ENCODE measurements at regions not wholly inside any gene's neighbourhood (a gene's known extent, or its start where the extent isn't known, plus 50 kb on each side); places are given as distances from the start of the nearest gene placed in this dataset.

- Histone ChIP-seq H2AK5ac (ENCODE audit: low read length, severe bottlenecking) (peak overlapping the region; percentile 51), H2BK5ac (ENCODE audit: low read depth, low read length, poor library complexity, severe bottlenecking) (no peak overlapping the region), H3K27me3 (ENCODE audit: control insufficient read depth in 1 of 2, insufficient read depth in 1 of 2, low read length in 2 of 2) (no peaks in the 10 kb centered on the region), H3K4me2 (ENCODE audit: low read length, poor library complexity, severe bottlenecking) (no peak overlapping the region), H3K27ac (ENCODE audit: low read length, poor library complexity, severe bottlenecking) (peak overlapping the region; percentile 7), H3K36me3 (ENCODE audit: control insufficient read depth in 1 of 2, insufficient read depth in 2 of 2, low read depth in 1 of 2, low read length in 2 of 2) (peaks cover 20 to 62% of the 10 kb centered on the region in 2 experiments), H2BK12ac (ENCODE audit: low read length in 2 of 2) (peak overlapping the region; percentile 91 to 96), H4K91ac (ENCODE audit: low read length) (peak overlapping the region; percentile 92), H3K4ac (ENCODE audit: low read depth in 1 of 2, low read length in 2 of 2) (peak overlapping the region; percentile 65 to 100), H2AFZ (ENCODE audit: low read depth, low read length) (no peak overlapping the region), H3K9ac (ENCODE audit: low read length) (peak overlapping the region; percentile 81), H4K8ac (ENCODE audit: low read length) (peak overlapping the region; percentile 87), H3K79me1 (replicated peaks; ENCODE audit: low read length, poor library complexity, severe bottlenecking) (peaks cover 24% of the 10 kb centered on the region), H3K14ac (ENCODE audit: low read length in 2 of 2) (peak overlapping the region in 1 of 2 experiments; percentile 72), H3K4me1 (ENCODE audit: control insufficient read depth, insufficient read depth, low read depth, low read length) (peaks cover 58% of the 10 kb centered on the region), H3K4me3 (ENCODE audit: insufficient read depth in 1 of 2, low read depth in 1 of 2, low read length in 2 of 2) (peak overlapping the region in 1 of 2 experiments; percentile 16), H2BK120ac (ENCODE audit: low read depth, low read length) (peak overlapping the region; percentile 50), H2BK15ac (ENCODE audit: low read depth, poor library complexity, severe bottlenecking) (peak overlapping the region; percentile 87), H3K23ac (ENCODE audit: low read length in 2 of 2) (no peak overlapping the region), H3K18ac (ENCODE audit: low read depth in 1 of 2, low read length in 2 of 2) (peak overlapping the region; percentile 96), H3K9me3 (ENCODE audit: control insufficient read depth, low read length) (no peaks in the 10 kb centered on the region)
- DNase-seq = peak; percentile 43
- WGBS = 81% methylated on average over 10 of the region's 11 CpGs
Observed at GRCh38 chr1:201715801-201716741, 112.9 kb upstream of the IPO9 start.

GRCh38 chr1:201716742-201717135 lies 112.2 kb upstream of the IPO9 start:
- Histone ChIP-seq H2BK5ac (ENCODE audit: low read depth, low read length, poor library complexity, severe bottlenecking) (no peak overlapping the region), H3K27me3 (ENCODE audit: control insufficient read depth in 1 of 2, insufficient read depth in 1 of 2, low read length in 2 of 2) (no peaks in the 10 kb centered on the region), H2BK12ac (ENCODE audit: low read length in 2 of 2) (peak overlapping the region; percentile 28 to 66), H2AFZ (ENCODE audit: low read depth, low read length) (no peak overlapping the region), H3K4ac (ENCODE audit: low read depth in 1 of 2, low read length in 2 of 2) (peak overlapping the region in 1 of 2 experiments; percentile 65), H3K79me1 (replicated peaks; ENCODE audit: low read length, poor library complexity, severe bottlenecking) (peaks cover 24% of the 10 kb centered on the region), H2BK120ac (ENCODE audit: low read depth, low read length) (no peak overlapping the region), H3K14ac (ENCODE audit: low read length in 2 of 2) (no peak overlapping the region), H3K9me3 (ENCODE audit: control insufficient read depth, low read length) (no peaks in the 10 kb centered on the region), H3K4me3 (ENCODE audit: insufficient read depth in 1 of 2, low read depth in 1 of 2, low read length in 2 of 2) (no peak overlapping the region), H3K23ac (ENCODE audit: low read length in 2 of 2) (no peak overlapping the region), H3K4me2 (ENCODE audit: low read length, poor library complexity, severe bottlenecking) (no peak overlapping the region), H3K36me3 (ENCODE audit: control insufficient read depth in 1 of 2, insufficient read depth in 2 of 2, low read depth in 1 of 2, low read length in 2 of 2) (peaks cover 20 to 64% of the 10 kb centered on the region in 2 experiments), H3K27ac (ENCODE audit: low read length, poor library complexity, severe bottlenecking) (no peak overlapping the region), H4K8ac (ENCODE audit: low read length) (no peak overlapping the region), H3K9ac (ENCODE audit: low read length) (peak overlapping the region; percentile 81), H3K18ac (ENCODE audit: low read depth in 1 of 2, low read length in 2 of 2) (peak overlapping the region; percentile 8 to 62), H2BK15ac (ENCODE audit: low read depth, poor library complexity, severe bottlenecking) (no peak overlapping the region), H4K91ac (ENCODE audit: low read length) (no peak overlapping the region), H3K4me1 (ENCODE audit: control insufficient read depth, insufficient read depth, low read depth, low read length) (peaks cover 57% of the 10 kb centered on the region), H2AK5ac (ENCODE audit: low read length, severe bottlenecking) (no peak overlapping the region)
- WGBS = 96% methylated on average over 7 of the region's 7 CpGs
- no peak for DNase-seq

- H2BK5ac ChIP-seq (ENCODE audit: low read depth, low read length, poor library complexity, severe bottlenecking) = no peak overlapping the region
- peak overlapping the region; percentile 93 for H4K91ac ChIP-seq (ENCODE audit: low read length)
- H3K23ac ChIP-seq (ENCODE audit: low read length in 2 of 2) = no peak overlapping the region
- H2BK12ac ChIP-seq (ENCODE audit: low read length in 2 of 2) = peak overlapping the region; percentile 38 to 65
- WGBS = 97% methylated on average over 3 of the region's 3 CpGs
- no peak overlapping the region for H3K4me3 ChIP-seq (ENCODE audit: insufficient read depth in 1 of 2, low read depth in 1 of 2, low read length in 2 of 2)
- H2AFZ ChIP-seq (ENCODE audit: low read depth, low read length) = no peak overlapping the region
- peaks cover 24% of the 10 kb centered on the region for H3K79me1 ChIP-seq (replicated peaks; ENCODE audit: low read length, poor library complexity, severe bottlenecking)
- H2BK120ac ChIP-seq (ENCODE audit: low read depth, low read length) = no peak overlapping the region
- peak overlapping the region; percentile 93 for H4K8ac ChIP-seq (ENCODE audit: low read length)
- H3K4me1 ChIP-seq (ENCODE audit: control insufficient read depth, insufficient read depth, low read depth, low read length) = peaks cover 52% of the 10 kb centered on the region
- peak overlapping the region; percentile 76 to 89 for H3K18ac ChIP-seq (ENCODE audit: low read depth in 1 of 2, low read length in 2 of 2)
- peak overlapping the region; percentile 3 for H2BK15ac ChIP-seq (ENCODE audit: low read depth, poor library complexity, severe bottlenecking)
- peak overlapping the region; percentile 12 for H3K9ac ChIP-seq (ENCODE audit: low read length)
- H3K9me3 ChIP-seq (ENCODE audit: control insufficient read depth, low read length) = no peaks in the 10 kb centered on the region
- DNase-seq = no peak
- H3K27me3 ChIP-seq (ENCODE audit: control insufficient read depth in 1 of 2, insufficient read depth in 1 of 2, low read length in 2 of 2) = no peaks in the 10 kb centered on the region
- H3K36me3 ChIP-seq (ENCODE audit: control insufficient read depth in 1 of 2, insufficient read depth in 2 of 2, low read depth in 1 of 2, low read length in 2 of 2) = peaks cover 20 to 67% of the 10 kb centered on the region in 2 experiments
- H3K4ac ChIP-seq (ENCODE audit: low read depth in 1 of 2, low read length in 2 of 2) = peak overlapping the region; percentile 24 to 84
- H3K27ac ChIP-seq (ENCODE audit: low read length, poor library complexity, severe bottlenecking) = no peak overlapping the region
- H2AK5ac ChIP-seq (ENCODE audit: low read length, severe bottlenecking) = peak overlapping the region; percentile 3
- H3K4me2 ChIP-seq (ENCODE audit: low read length, poor library complexity, severe bottlenecking) = no peak overlapping the region
- peak overlapping the region in 1 of 2 experiments; percentile 44 for H3K14ac ChIP-seq (ENCODE audit: low read length in 2 of 2)
Observed at GRCh38 chr1:201717286-201717685, 111.7 kb upstream of the IPO9 start.

Measured in mesenchymal stem cell (in vitro differentiated cells and primary cell).